Uterus (tissue), 3 donors: ENCODE measurements at regions not wholly inside any gene's neighbourhood (a gene's known extent, or its start where the extent isn't known, plus 50 kb on each side); places are given as distances from the start of the nearest gene placed in this dataset.
"Not testable (repeated sequence)": the region's sequence is repeated elsewhere in the genome, so short reads cannot be mapped to it uniquely, and the experiment has no call there.

Experiments used
- DNase-seq, 2 donors: peaks; one replicate each; pipeline ENCODE4 v3.0.0-alpha.2; 2019 to 2020
- H3K27ac ChIP-seq, 2 donors: fragments of 200-600 bp; sonication (generic); 1 replicate in 1 of 2; 2 replicates in 1 of 2; pipeline ENCODE4 v1.5.1; 2016 to 2018
- H3K27me3 ChIP-seq, 2 donors: fragments of 200-600 bp; sonication (generic); one replicate each; pipeline ENCODE4 v1.5.1; 2018 to 2019; ENCODE audit warnings: control low read depth in 1 of 2
- H3K36me3 ChIP-seq, 2 donors: fragments of 200-600 bp; sonication (generic); one replicate each; pipeline ENCODE4 v1.5.1; 2019; ENCODE audit warnings: control low read depth in 1 of 2
- H3K4me1 ChIP-seq, 2 donors: fragments of 200-600 bp; sonication (generic); one replicate each; pipeline ENCODE4 v1.5.1; 2018 to 2019; ENCODE audit warnings: control low read depth in 1 of 2
- H3K4me3 ChIP-seq, 2 donors: fragments of 200-600 bp; sonication (generic); 1 replicate in 1 of 2; 2 replicates in 1 of 2; pipeline ENCODE4 v1.5.1; 2018 to 2019; ENCODE audit warnings: mild to moderate bottlenecking in 1 of 2
- H3K9me3 ChIP-seq, 2 donors: fragments of 200-600 bp; sonication (generic); one replicate each; pipeline ENCODE4 v1.5.1; 2019; ENCODE audit warnings: control low read depth in 1 of 2
- CTCF ChIP-seq, 4 experiments: fragments of 200-600 bp in 2 of 4; fragments of 450-650 bp in 2 of 4; sonication (generic) in 2 of 4; IDR thresholded peaks; one replicate each; pipeline ENCODE4 v1.5.1; 2016 to 2019; ENCODE audit warnings: antibody characterized with exemption in 4 of 4, mild to moderate bottlenecking in 2 of 4, moderate library complexity in 1 of 4
- POLR2A ChIP-seq, 2 donors: fragments of 450-650 bp; IDR thresholded peaks; one replicate each; pipeline ENCODE4 v1.6.1; 2016; ENCODE audit warnings: antibody characterized with exemption in 2 of 2, mild to moderate bottlenecking in 1 of 2, moderate library complexity in 1 of 2
- intact Hi-C: fragments of 100-400 bp; cut with DNase I; formaldehyde crosslinking; loops from one replicate; pipeline ENCODE4 v1.15.1; 2023; ENCODE audit warnings: low total_unique reads
- donor health status: DM: yes; HTN: yes; CAD: no.

GRCh38 chr9:82052081-82052480 lies 63.5 kb downstream of the SPATA31D1 start:
- Histone ChIP-seq H3K4me3 (no peak overlapping the region), H3K9me3 (no peaks in the 10 kb centered on the region), H3K36me3 (no peaks in the 10 kb centered on the region), H3K27ac (no peak overlapping the region), H3K27me3 (no peaks in the 10 kb centered on the region), H3K4me1 (no peaks in the 10 kb centered on the region)
- DNase-seq = no peak
- intact Hi-C loops = no loop called here
- no peak for TF ChIP-seq CTCF (IDR thresholded peaks at IDR 0.05)
- TF ChIP-seq POLR2A (IDR thresholded peaks at IDR 0.05) = no peak

GRCh38 chr9:82054264-82055015 lies 65.9 kb downstream of the SPATA31D1 start:
- intact Hi-C loops = no loop called here

GRCh38 chr9:82057805-82058204 lies 69.2 kb downstream of the SPATA31D1 start:
- no peaks in the 10 kb centered on the region for H3K9me3 ChIP-seq
- H3K27ac ChIP-seq = no peak overlapping the region
- no peaks in the 10 kb centered on the region for H3K36me3 ChIP-seq
- no peak overlapping the region for H3K4me3 ChIP-seq
- TF ChIP-seq POLR2A (IDR thresholded peaks at IDR 0.05) (no peak), CTCF (IDR thresholded peaks at IDR 0.05) (no peak)
- H3K4me1 ChIP-seq = no peaks in the 10 kb centered on the region
- intact Hi-C loops = no loop called here
- no peak for DNase-seq
- H3K27me3 ChIP-seq = no peaks in the 10 kb centered on the region

More at GRCh38 chr9:82054264-82055015, 65.9 kb downstream of the SPATA31D1 start:
- Histone ChIP-seq H3K27me3 (no peaks in the 10 kb centered on the region), H3K9me3 (no peaks in the 10 kb centered on the region), H3K4me1 (no peaks in the 10 kb centered on the region), H3K36me3 (no peaks in the 10 kb centered on the region), H3K4me3 (no peak overlapping the region), H3K27ac (no peak overlapping the region)
- no peak for DNase-seq
- TF ChIP-seq CTCF (IDR thresholded peaks at IDR 0.05) (no peak), POLR2A (IDR thresholded peaks at IDR 0.05) (no peak)

GRCh38 chr9:82061801-82062200 lies 73.2 kb downstream of the SPATA31D1 start:
- intact Hi-C loops, DNase-seq, H3K9me3 ChIP-seq, H3K4me1 ChIP-seq, H3K27me3 ChIP-seq, H3K27ac ChIP-seq, H3K4me3 ChIP-seq, H3K36me3 ChIP-seq: not testable (repeated sequence)

GRCh38 chr9:82062245-82062644 lies 73.7 kb downstream of the SPATA31D1 start:
- H3K4me1 ChIP-seq = no peaks in the 10 kb centered on the region

More at GRCh38 chr9:82062245-82062644, 73.7 kb downstream of the SPATA31D1 start:
- H3K27ac ChIP-seq = no peak overlapping the region
- TF ChIP-seq CTCF (IDR thresholded peaks at IDR 0.05) = no peak
- TF ChIP-seq POLR2A (IDR thresholded peaks at IDR 0.05) = no peak
- no peaks in the 10 kb centered on the region for H3K9me3 ChIP-seq
- H3K4me3 ChIP-seq = no peak overlapping the region
- H3K36me3 ChIP-seq = no peaks in the 10 kb centered on the region
- H3K27me3 ChIP-seq = no peaks in the 10 kb centered on the region
- intact Hi-C loops = no loop called here
- no peak for DNase-seq
